ENCODE measurements at regions not wholly inside any gene's neighbourhood (a gene's known extent, or its start where the extent isn't known, plus 50 kb on each side); places are given as distances from the start of the nearest gene placed in this dataset.

DNA sequence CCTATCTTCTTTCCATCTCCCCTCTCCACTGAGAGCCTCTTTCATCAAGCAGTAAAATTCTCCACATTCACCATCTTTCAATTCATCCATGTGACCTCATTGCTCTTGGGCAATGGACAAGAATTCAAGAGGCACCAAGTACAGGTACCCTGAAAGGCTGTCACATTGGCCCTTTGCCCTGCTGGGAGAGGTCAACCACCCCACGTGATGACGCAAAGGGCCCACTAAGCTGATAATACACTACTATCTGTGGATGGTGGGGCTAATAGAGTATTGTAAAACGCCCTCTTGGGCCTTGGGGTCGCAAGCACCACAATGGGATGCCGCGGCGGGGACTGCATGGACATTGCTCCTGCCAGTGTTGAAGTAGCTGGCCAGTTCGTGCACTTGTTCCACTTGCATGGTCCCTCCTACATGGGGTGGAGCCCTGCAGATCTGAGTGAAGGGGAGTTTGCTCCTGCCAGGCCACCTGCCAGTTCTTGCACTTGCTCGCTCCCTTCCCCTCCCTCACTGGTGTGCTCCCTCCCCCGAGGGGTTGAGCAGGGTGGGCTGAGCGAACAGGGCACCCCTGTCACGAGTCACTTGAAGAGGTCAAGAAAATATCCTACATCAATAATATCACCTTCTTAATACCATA is 1578.8 kb upstream of the RAG2 start:
- no peak for TF ChIP-seq POLR2AphosphoS5 (IDR thresholded peaks at IDR 0.05; ENCODE audit: low read depth, low read length)
- TF ChIP-seq POLR2A (IDR thresholded peaks at IDR 0.05; ENCODE audit: low read depth, low read length): no peak
- no peak for TF ChIP-seq TAF1 (IDR thresholded peaks at IDR 0.05; ENCODE audit: borderline replicate concordance, low read depth, low read length)
